HEK293T (cell line): ENCODE measurements at regions not wholly inside any gene's neighbourhood (a gene's known extent, or its start where the extent isn't known, plus 50 kb on each side); places are given as distances from the start of the nearest gene placed in this dataset.

Source experiments
- CTCF ChIA-PET: fragments of 350-600 bp; formaldehyde crosslinking; extraction: SDS; loops from one replicate; lab custom pipeline; 2021; ENCODE audit warnings: antibody characterized with exemption, inconsistent platforms; lab: Yijun Ruan, JAX
- POLR2A ChIA-PET: fragments of 350-600 bp; formaldehyde crosslinking; extraction: SDS; loops from one replicate; lab custom pipeline; 2020; ENCODE audit warnings: antibody characterized with exemption, inconsistent platforms; lab: Yijun Ruan, JAX
- DNase-seq: peaks from one replicate; pipeline ENCODE4 v3.0.0; 2012; ENCODE audit warnings: mixed read lengths; ENCODE audit errors: extremely low spot score
- ARNT ChIP-seq: fragments of 450-650 bp; IDR thresholded peaks from 2 replicates; pipeline ENCODE4 v1.6.1; 2017; ENCODE audit warnings: mild to moderate bottlenecking
- BHLHE40 ChIP-seq: fragments of 450-650 bp; IDR thresholded peaks from 2 replicates; pipeline ENCODE4 v1.6.1; 2016; ENCODE audit warnings: mild to moderate bottlenecking, moderate library complexity, borderline replicate concordance
- CTBP1 ChIP-seq: fragments of 450-650 bp; IDR thresholded peaks from 2 replicates; pipeline ENCODE4 v1.6.1; 2016; ENCODE audit warnings: borderline replicate concordance
- ELF4 ChIP-seq: fragments of 450-650 bp; IDR thresholded peaks from 2 replicates; pipeline ENCODE4 v1.6.1; 2017; ENCODE audit warnings: antibody characterized with exemption
- FOXA1 ChIP-seq: fragments of 450-650 bp; IDR thresholded peaks from 2 replicates; pipeline ENCODE4 v1.6.1; 2016; ENCODE audit warnings: mild to moderate bottlenecking
- FOXK2 ChIP-seq: fragments of 450-650 bp; IDR thresholded peaks from 2 replicates; pipeline ENCODE4 v1.6.1; 2016; ENCODE audit warnings: mild to moderate bottlenecking
- FOXM1 ChIP-seq: fragments of 450-650 bp; IDR thresholded peaks from 2 replicates; pipeline ENCODE4 v1.6.1; 2017; ENCODE audit warnings: mild to moderate bottlenecking, borderline replicate concordance
- HDGF ChIP-seq: fragments of 450-650 bp; IDR thresholded peaks from 2 replicates; pipeline ENCODE4 v1.6.1; 2017; ENCODE audit warnings: antibody characterized with exemption, borderline replicate concordance
- L3MBTL2 ChIP-seq: fragments of 450-650 bp; conservative IDR thresholded peaks from 2 replicates; pipeline ENCODE4 v1.6.1; 2016; ENCODE audit warnings: mild to moderate bottlenecking
- LEF1 ChIP-seq: fragments of 450-650 bp; IDR thresholded peaks from 2 replicates; pipeline ENCODE4 v1.6.1; 2017; ENCODE audit warnings: mild to moderate bottlenecking, borderline replicate concordance
- NFRKB ChIP-seq: fragments of 450-650 bp; IDR thresholded peaks from 2 replicates; pipeline ENCODE4 v1.6.1; 2016; ENCODE audit warnings: mild to moderate bottlenecking, moderate library complexity
- SP1 ChIP-seq: fragments of 450-650 bp; IDR thresholded peaks from 2 replicates; pipeline ENCODE4 v1.6.1; 2017
- SUZ12 ChIP-seq: fragments of 450-650 bp; IDR thresholded peaks from 2 replicates; pipeline ENCODE4 v1.6.1; 2016; ENCODE audit warnings: mild to moderate bottlenecking
- TARDBP ChIP-seq: fragments of 450-650 bp; IDR thresholded peaks from 2 replicates; pipeline ENCODE4 v1.6.1; 2016
- ZNF384 ChIP-seq: fragments of 450-650 bp; IDR thresholded peaks from 2 replicates; pipeline ENCODE4 v1.6.1; 2016
- TF ChIP-seq, protein P1 (sequence below): fragments of 450-650 bp; IDR thresholded peaks from 2 replicates; pipeline ENCODE4 v1.6.1; 2016

DNA sequence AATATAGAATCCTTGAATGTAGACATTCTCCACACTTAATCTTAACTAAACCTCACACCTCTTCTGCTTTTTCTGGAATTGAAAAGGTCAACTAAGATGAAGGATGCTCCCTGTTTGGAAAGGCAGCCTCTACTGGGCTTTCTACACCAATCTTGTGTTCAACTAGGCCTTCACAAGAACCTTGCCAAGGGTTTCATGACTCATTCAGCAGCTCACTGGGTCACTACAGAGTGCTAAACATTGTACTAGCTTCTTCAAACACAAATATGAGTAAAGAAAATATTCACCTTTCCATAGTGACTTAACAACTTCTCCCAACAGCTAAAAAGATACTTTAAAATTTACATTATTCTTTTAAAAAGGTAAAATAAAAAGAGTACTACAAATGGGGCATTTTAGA, 135.3 kb upstream of the PRMT6 start:
- POLR2A ChIA-PET, result no interaction called here
- TF ChIP-seq CTBP1, result no peak
- TF ChIP-seq FOXA1, result no peak
- no peak for TF ChIP-seq ARNT
- TF ChIP-seq LEF1, result no peak
- no peak for TF ChIP-seq TARDBP
- TF ChIP-seq ELF4, result no peak
- TF ChIP-seq ZNF384, result no peak
- no peak for TF ChIP-seq FOXK2
- TF ChIP-seq FOXM1, result no peak
- no peak for TF ChIP-seq NFRKB
- no peak for TF ChIP-seq SP1
- no peak for TF ChIP-seq L3MBTL2
- no peak for TF ChIP-seq BHLHE40
- TF ChIP-seq SUZ12, result no peak
- TF ChIP-seq HDGF, result no peak
- TF ChIP-seq, protein P1, sequence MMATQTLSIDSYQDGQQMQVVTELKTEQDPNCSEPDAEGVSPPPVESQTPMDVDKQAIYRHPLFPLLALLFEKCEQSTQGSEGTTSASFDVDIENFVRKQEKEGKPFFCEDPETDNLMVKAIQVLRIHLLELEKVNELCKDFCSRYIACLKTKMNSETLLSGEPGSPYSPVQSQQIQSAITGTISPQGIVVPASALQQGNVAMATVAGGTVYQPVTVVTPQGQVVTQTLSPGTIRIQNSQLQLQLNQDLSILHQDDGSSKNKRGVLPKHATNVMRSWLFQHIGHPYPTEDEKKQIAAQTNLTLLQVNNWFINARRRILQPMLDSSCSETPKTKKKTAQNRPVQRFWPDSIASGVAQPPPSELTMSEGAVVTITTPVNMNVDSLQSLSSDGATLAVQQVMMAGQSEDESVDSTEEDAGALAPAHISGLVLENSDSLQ, result no peak
- CTCF ChIA-PET, result no interaction called here
- DNase-seq, result no peak

DNA sequence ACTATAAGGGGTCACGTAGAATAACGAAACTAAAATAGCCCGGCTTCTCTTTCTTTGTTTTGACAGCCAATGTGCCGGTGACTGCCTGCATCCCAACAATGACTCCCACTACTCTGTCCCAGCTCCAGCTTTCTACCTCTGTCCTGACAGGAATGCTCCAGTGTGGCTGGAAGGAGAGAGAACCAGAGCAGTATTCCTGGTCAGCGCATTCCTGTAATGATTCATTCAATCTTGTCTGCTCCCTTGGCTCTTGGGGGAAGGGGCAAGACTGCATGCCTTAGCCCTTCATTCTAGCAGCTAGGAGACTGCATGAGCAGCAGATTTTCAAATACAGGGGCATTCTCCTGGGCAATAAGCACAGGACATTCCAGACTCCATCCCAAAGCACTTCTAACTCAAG, 132.1 kb upstream of the PRMT6 start:
- DNase-seq, result peak; percentile 14
- CTCF ChIA-PET, result no interaction called here
- POLR2A ChIA-PET, result no interaction called here
- TF ChIP-seq ELF4, result no peak
- TF ChIP-seq FOXK2, result no peak
- TF ChIP-seq, protein P1, result no peak
- TF ChIP-seq SUZ12, result no peak

DNA sequence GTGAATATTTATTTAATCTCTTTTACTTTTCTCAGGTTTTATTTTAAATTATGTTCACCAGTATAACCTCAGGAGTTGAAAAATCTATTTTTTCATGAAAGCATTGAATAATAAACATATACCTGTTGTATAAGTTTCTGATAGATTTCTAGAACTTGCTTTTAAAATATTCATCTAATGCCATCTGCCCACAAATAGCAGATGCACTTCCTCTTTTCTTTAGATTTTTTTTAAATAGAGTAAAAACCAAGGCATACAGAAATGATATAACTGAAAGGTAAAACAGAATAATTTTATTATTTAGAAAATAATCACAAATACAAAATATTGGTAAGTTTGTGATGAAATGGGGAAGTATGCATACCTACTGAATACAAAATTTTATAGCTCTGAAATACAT, 130.7 kb upstream of the PRMT6 start:
- CTCF ChIA-PET, result no interaction called here
- TF ChIP-seq FOXM1 (no peak), ELF4 (no peak), CTBP1 (no peak), BHLHE40 (no peak), FOXA1 (no peak), ZNF384 (no peak), SP1 (no peak), L3MBTL2 (no peak), FOXK2 (no peak), TARDBP (no peak), SUZ12 (no peak), LEF1 (no peak), NFRKB (no peak)
- TF ChIP-seq, protein P1, result no peak
- DNase-seq, result no peak
- POLR2A ChIA-PET, result no interaction called here

DNA sequence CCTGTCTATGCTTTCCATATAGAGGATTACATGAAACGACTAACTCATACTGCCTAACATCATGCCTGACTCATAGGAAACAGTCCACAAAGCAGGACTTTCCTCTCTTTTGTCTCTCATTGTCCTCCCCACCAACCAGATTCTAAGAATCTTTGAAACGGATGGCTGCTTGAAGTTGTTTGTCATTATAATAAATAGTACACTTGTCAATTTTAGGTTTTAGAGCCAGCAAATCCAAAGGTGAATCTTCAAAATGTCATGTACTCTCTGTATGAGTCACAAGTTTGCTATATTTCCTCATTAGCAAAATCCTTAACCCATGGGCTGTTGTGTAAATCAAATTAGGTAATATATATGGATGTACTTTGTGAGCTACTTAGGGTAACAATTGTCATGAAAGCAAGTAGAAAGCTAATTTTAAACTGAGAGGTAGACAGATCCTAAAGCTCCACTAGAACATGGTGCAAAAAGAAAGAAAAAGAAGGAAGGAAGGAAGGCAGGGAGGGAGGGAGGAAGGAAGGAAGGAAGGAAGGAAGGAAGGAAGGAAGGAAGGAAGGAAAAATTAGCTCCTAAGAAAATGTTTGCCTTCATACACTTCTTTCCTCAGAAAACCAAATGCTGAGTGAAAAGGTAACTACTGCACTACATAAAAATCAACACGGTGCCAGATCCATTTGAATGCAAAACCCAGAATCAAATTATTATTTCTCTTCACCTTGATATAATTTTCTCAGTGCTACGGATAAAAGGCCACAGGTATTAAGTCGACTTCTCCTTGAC, 129.5 kb upstream of the PRMT6 start:
- TF ChIP-seq LEF1 (no peak), FOXM1 (no peak), BHLHE40 (no peak), ARNT (no peak)
- ChIA-PET CTCF (no interaction called here), POLR2A (interaction anchor here (1.3 kb wide), 1 partner anchor 130 kb away, joined by 3 read pairs; the partner anchor contains the start of gene PRMT6)
- no peak for DNase-seq

DNA sequence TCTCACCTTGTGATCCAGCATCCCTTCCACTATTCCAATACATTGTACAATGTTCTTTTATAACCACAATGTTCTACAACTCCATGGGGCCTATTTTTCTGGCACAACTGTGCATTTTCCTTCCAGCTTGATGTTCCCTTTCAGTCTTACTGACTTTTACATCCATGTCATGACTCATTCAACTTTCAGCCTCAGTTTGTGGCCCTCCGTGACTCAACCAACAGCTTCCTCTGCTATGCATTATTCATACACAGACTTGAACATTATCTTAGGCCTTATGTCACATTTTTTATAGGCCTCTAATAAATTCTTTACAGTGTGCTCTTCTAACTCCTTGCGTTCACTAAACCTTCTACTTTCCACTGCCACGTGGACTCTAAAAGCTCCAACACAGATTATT, 119.4 kb upstream of the PRMT6 start:
- TF ChIP-seq FOXA1 (no peak), BHLHE40 (no peak), NFRKB (no peak), SUZ12 (no peak), LEF1 (no peak)
- POLR2A ChIA-PET, result no interaction called here
- DNase-seq, result no peak

DNA sequence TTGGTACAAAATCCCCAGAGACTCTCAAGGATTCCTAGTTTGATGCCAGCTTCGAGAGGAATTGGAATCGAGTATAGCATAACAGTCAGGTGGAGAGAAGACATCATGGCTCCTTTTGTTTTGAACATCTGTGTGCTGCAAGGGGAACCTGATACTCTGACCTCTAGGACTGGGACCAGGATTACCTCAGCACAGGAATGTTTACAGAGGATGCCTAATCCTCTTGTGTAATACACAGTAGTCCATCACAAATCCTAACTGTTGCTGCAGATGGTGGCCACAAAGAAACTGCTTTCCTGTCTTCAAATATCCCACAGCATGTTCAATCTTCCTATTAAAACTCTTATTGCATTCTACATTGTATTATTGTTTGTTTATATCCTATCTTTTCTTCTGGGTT, 111.8 kb upstream of the PRMT6 start:
- TF ChIP-seq ELF4, result no peak
- TF ChIP-seq SUZ12, result no peak
- TF ChIP-seq SP1, result no peak
- TF ChIP-seq ZNF384, result no peak
- no peak for TF ChIP-seq FOXK2
- TF ChIP-seq BHLHE40, result no peak
- TF ChIP-seq FOXM1, result no peak
- TF ChIP-seq L3MBTL2, result no peak
- no peak for TF ChIP-seq TARDBP
- no peak for TF ChIP-seq HDGF
- no peak for TF ChIP-seq NFRKB
- no peak for TF ChIP-seq ARNT
- TF ChIP-seq CTBP1, result no peak
- TF ChIP-seq FOXA1, result no peak
- no peak for TF ChIP-seq LEF1
- TF ChIP-seq, protein P1, result no peak
- DNase-seq, result no peak
- ChIA-PET CTCF (no interaction called here), POLR2A (no interaction called here)

More for the DNA sequence above, 119.4 kb upstream of the PRMT6 start:
- CTCF ChIA-PET, result no interaction called here
